Endothelial cell (in vitro differentiated cells): ENCODE measurements at regions not wholly inside any gene's neighbourhood (a gene's known extent, or its start where the extent isn't known, plus 50 kb on each side); places are given as distances from the start of the nearest gene placed in this dataset.

Experiments used
- DNase-seq: peaks from one replicate; pipeline ENCODE4 v3.0.0; 2021; ENCODE audit warnings: low spot score
- H3K27ac Mint-ChIP-seq: one replicate; pipeline ENCODE4 v1.8.0; 2021; ENCODE audit warnings: mixed read lengths, inconsistent platforms; ENCODE audit not compliant: unreplicated experiment
- H3K27me3 Mint-ChIP-seq: one replicate; pipeline ENCODE4 v1.8.0; 2021; ENCODE audit warnings: mild to moderate bottlenecking, moderate library complexity, mixed read lengths, inconsistent platforms; ENCODE audit not compliant: unreplicated experiment
- H3K36me3 Mint-ChIP-seq: one replicate; pipeline ENCODE4 v1.8.0; 2021; ENCODE audit warnings: mild to moderate bottlenecking, low read depth, mixed read lengths, inconsistent platforms; ENCODE audit not compliant: unreplicated experiment
- H3K4me1 Mint-ChIP-seq: one replicate; pipeline ENCODE4 v1.8.0; 2021; ENCODE audit warnings: mild to moderate bottlenecking, mixed read lengths, inconsistent platforms; ENCODE audit not compliant: unreplicated experiment
- H3K4me3 Mint-ChIP-seq: one replicate; pipeline ENCODE4 v1.8.0; 2021; ENCODE audit warnings: mild to moderate bottlenecking, mixed read lengths, inconsistent platforms; ENCODE audit not compliant: unreplicated experiment
- H3K9me3 Mint-ChIP-seq: one replicate; pipeline ENCODE4 v1.8.0; 2021; ENCODE audit warnings: mixed read lengths, inconsistent platforms; ENCODE audit not compliant: unreplicated experiment
- CTCF ChIP-seq: fragments of 200-600 bp; sonication (generic); IDR thresholded peaks from one replicate; pipeline ENCODE4 v1.5.0; 2021; ENCODE audit warnings: antibody characterized with exemption; ENCODE audit not compliant: unreplicated experiment

DNA sequence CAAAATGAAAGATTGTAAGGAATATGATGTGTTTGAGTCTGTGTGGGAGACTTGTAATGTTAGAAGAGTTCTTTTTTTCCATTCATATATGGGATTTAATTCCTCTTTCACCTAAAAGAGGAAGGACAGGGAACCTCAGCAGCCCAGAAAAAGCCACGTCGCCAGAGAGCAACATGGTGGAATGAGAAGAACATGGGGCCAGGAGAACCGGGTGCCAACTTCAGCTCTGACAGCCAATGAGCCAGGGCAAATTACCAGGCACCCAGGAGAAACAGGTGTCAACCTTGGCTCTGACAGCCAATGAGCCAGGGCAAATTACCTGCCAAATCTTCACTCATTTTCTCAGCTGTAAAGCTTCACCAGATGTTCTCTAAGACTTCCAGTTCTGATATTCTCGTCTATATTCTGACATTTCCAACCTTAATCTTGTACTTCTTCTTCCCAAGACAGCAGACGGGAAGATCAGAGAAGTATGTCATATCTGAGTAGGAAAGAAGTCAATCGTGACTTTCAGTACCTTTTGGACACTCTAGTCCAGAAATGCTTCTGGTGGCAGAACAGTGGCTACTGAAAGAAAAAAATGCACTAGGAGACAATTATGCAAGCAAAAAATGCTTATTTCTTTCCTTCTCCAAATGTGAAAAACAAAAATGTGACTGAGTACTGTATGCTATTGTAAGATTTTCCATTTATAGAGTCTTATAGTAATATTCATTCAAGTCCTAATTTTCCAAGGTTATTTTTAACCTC lies 79.2 kb upstream of the COL5A2 start:
- H3K4me3 Mint-ChIP-seq = no peak overlapping the region
- no peak overlapping the region for H3K27ac Mint-ChIP-seq
- H3K4me1 Mint-ChIP-seq = no peaks in the 10 kb centered on the region

GRCh38 chr2:189260361-189260814 lies 80.8 kb upstream of the COL5A2 start:
- no peaks in the 10 kb centered on the region for H3K36me3 Mint-ChIP-seq
- no peak for TF ChIP-seq CTCF
- H3K9me3 Mint-ChIP-seq = no peaks in the 10 kb centered on the region
- no peaks in the 10 kb centered on the region for H3K4me1 Mint-ChIP-seq
- H3K27me3 Mint-ChIP-seq = no peaks in the 10 kb centered on the region
- no peak overlapping the region for H3K4me3 Mint-ChIP-seq
- no peak for DNase-seq
- no peak overlapping the region for H3K27ac Mint-ChIP-seq

More for the DNA sequence above, 79.2 kb upstream of the COL5A2 start:
- no peak for DNase-seq
- H3K9me3 Mint-ChIP-seq = no peaks in the 10 kb centered on the region
- H3K27me3 Mint-ChIP-seq = no peaks in the 10 kb centered on the region
- TF ChIP-seq CTCF = no peak
- no peaks in the 10 kb centered on the region for H3K36me3 Mint-ChIP-seq

DNA sequence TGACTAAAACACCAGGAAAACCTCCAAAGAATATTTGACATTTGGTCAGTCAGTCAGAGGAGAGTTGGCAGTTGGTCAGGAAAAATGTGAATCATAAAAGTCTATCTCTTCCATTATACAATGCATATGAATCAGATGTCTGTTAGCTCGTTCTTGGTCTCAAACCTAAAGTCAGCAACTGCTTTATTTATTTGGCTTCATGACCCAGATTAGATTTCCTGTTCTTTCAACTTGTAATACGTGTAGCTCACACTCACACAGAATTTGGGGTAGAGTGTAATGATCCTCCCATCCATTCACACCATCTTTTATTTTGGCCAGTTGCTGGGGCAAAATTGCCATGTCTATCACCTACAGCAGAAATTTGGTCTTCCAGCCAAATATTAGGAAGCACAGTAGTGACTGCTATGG lies 81.9 kb upstream of the COL5A2 start:
- Mint-ChIP-seq H3K4me3 (no peak overlapping the region), H3K9me3 (no peaks in the 10 kb centered on the region), H3K4me1 (no peaks in the 10 kb centered on the region), H3K36me3 (no peaks in the 10 kb centered on the region), H3K27ac (no peak overlapping the region), H3K27me3 (no peaks in the 10 kb centered on the region)
- DNase-seq = no peak
- no peak for TF ChIP-seq CTCF

DNA sequence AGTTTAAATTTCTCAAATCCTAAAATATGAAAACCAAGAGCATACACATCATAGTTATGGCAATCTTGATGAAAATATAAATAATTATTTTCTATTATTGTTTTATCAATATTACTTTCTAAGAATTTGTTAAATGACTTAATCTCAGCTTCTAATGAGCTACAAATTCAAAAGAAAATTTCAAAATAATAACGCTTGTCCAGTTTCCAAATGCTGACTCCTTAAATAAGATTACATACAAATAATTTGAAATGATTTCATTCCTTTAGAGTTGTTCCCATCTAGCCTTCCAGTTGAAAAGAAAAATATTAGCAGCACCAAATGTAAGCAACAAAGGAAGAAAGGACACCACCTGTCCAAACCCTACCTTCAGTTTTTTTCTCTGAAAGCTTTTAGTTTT lies 82.4 kb upstream of the COL5A2 start:
- H3K9me3 Mint-ChIP-seq = no peaks in the 10 kb centered on the region
- H3K27me3 Mint-ChIP-seq = no peaks in the 10 kb centered on the region
- no peaks in the 10 kb centered on the region for H3K36me3 Mint-ChIP-seq
- H3K27ac Mint-ChIP-seq = peak overlapping the region; percentile 24
- H3K4me3 Mint-ChIP-seq = no peak overlapping the region
- no peak for DNase-seq
- no peaks in the 10 kb centered on the region for H3K4me1 Mint-ChIP-seq
- TF ChIP-seq CTCF = no peak

GRCh38 chr2:189265696-189266320 lies 86.2 kb upstream of the COL5A2 start:
- no peak for DNase-seq
- no peak overlapping the region for H3K4me3 Mint-ChIP-seq
- TF ChIP-seq CTCF = no peak
- no peaks in the 10 kb centered on the region for H3K4me1 Mint-ChIP-seq
- no peak overlapping the region for H3K27ac Mint-ChIP-seq
- H3K36me3 Mint-ChIP-seq = no peaks in the 10 kb centered on the region
- no peaks in the 10 kb centered on the region for H3K27me3 Mint-ChIP-seq
- H3K9me3 Mint-ChIP-seq = no peaks in the 10 kb centered on the region
